Fibroblast of skin of back (primary cell): ENCODE measurements at regions not wholly inside any gene's neighbourhood (a gene's known extent, or its start where the extent isn't known, plus 50 kb on each side); places are given as distances from the start of the nearest gene placed in this dataset.
"Not testable (repeated sequence)": the region's sequence is repeated elsewhere in the genome, so short reads cannot be mapped to it uniquely, and the experiment has no call there.

Experiments
- DNase-seq: peaks from one replicate; pipeline ENCODE4 v3.0.0-alpha.2; 2013

GRCh38 chr20:1825507-1825906, 69.7 kb upstream of the SIRPA start:
- peak; percentile 91 for DNase-seq

- no peak for DNase-seq
These were observed 70.4 kb upstream of the SIRPA start for GRCh38 chr20:1824834-1825233.

GRCh38 chr20:1824181-1824580, 71.0 kb upstream of the SIRPA start:
- no peak for DNase-seq

GRCh38 chr20:1823450-1823844, 71.8 kb upstream of the SIRPA start:
- DNase-seq, result no peak

GRCh38 chr20:1822564-1823449, 72.4 kb upstream of the SIRPA start:
- DNase-seq, result peak; percentile 47

- DNase-seq, result peak; percentile 70
These were observed 74.8 kb upstream of the SIRPA start for GRCh38 chr20:1820138-1821079.

GRCh38 chr20:1819311-1820137, 75.7 kb upstream of the SIRPA start:
- no peak for DNase-seq

- no peak for DNase-seq
These were observed 76.3 kb upstream of the SIRPA start for GRCh38 chr20:1818895-1819294.

- DNase-seq, result no peak
These were observed 76.9 kb upstream of the SIRPA start for GRCh38 chr20:1818247-1818840.

- DNase-seq, result no peak
These were observed 77.5 kb upstream of the SIRPA start for GRCh38 chr20:1817577-1818211.

- DNase-seq, result peak; percentile 96
These were observed 78.5 kb upstream of the SIRPA start for GRCh38 chr20:1816384-1817381.

- no peak for DNase-seq
These were observed 79.6 kb upstream of the SIRPA start for GRCh38 chr20:1815502-1816085.

- not testable (repeated sequence) for DNase-seq
These were observed 80.3 kb upstream of the SIRPA start for GRCh38 chr20:1814861-1815260.

GRCh38 chr20:1813674-1814635, 81.3 kb upstream of the SIRPA start:
- DNase-seq, result no peak

GRCh38 chr20:1813101-1813529, 82.1 kb upstream of the SIRPA start:
- peak; percentile 96 for DNase-seq

- DNase-seq, result peak; percentile 34
These were observed 83.3 kb upstream of the SIRPA start for GRCh38 chr20:1811621-1812498.

- peak; percentile 83 for DNase-seq
These were observed 84.1 kb upstream of the SIRPA start for GRCh38 chr20:1810926-1811620.
